Erythroblast (primary cell): ENCODE measurements at regions not wholly inside any gene's neighbourhood (a gene's known extent, or its start where the extent isn't known, plus 50 kb on each side); places are given as distances from the start of the nearest gene placed in this dataset.

Experiments used
- GATA1 ChIP-seq: IDR thresholded peaks from 2 replicates; pipeline ENCODE4 v1.6.1; 2011; ENCODE audit warnings: low read depth, mild to moderate bottlenecking, control low read depth, low read length, moderate library complexity
- POLR2A ChIP-seq: IDR thresholded peaks from 2 replicates; pipeline ENCODE4 v1.6.1; 2011; ENCODE audit warnings: mild to moderate bottlenecking, low read length

GRCh38 chr11:111440416-111441205 is 61.5 kb upstream of the POU2AF1 start:
- TF ChIP-seq POLR2A (no peak), GATA1 (no peak)
